K562 (cell line): ENCODE measurements at regions not wholly inside any gene's neighbourhood (a gene's known extent, or its start where the extent isn't known, plus 50 kb on each side); places are given as distances from the start of the nearest gene placed in this dataset.

ENCODE experiments used
- ATAC-seq: fragments of 200-7000 bp; cut with Tn5 transposase; 3 replicates; pipeline ENCODE4 v1.9.1; 2020; ENCODE audit warnings: moderate library complexity
- BruUV-seq: library from RNA; stranded (reverse); fragments of 400-500 nt; replicated peaks from 2 replicates; lab custom pipeline; 2021; lab: Mats Ljungman, UMichigan
- CTCF ChIA-PET: fragments of 300-600 bp; formaldehyde crosslinking; extraction: SDS; loops from one replicate; lab custom pipeline; 2021; ENCODE audit warnings: low intra/inter-chr PET ratio; lab: Yijun Ruan, JAX
- POLR2A ChIA-PET: fragments of 300-600, 350-650 bp; sonication (Branson Sonifier 250); formaldehyde crosslinking; extraction: SDS; loops from one replicate; lab custom pipeline; 2021; ENCODE audit warnings: antibody characterized with exemption, inconsistent platforms; lab: Yijun Ruan, JAX
- DNase-seq, 4 experiments: peaks; one replicate each; pipeline versions ENCODE4 v3.0.0 to v3.0.0-alpha.2; 2011 to 2018; ENCODE audit warnings: low spot score in 3 of 4, mixed read lengths in 3 of 4; ENCODE audit errors: extremely low read depth in 1 of 4
- FAIRE-seq: peaks from 2 replicates; lab custom pipeline; 2011; peaks lifted over from hg19 to GRCh38; lab: Jason Lieb, UNC
- H2AFZ ChIP-seq: 2 replicates; pipeline ENCODE4 v1.6.0; 2011; ENCODE audit warnings: low read depth, low read length, control low read depth, inconsistent platforms
- H3K27ac ChIP-seq: fragments of 200-600 bp; 3 replicates; pipeline ENCODE4 v1.8.0; 2011; ENCODE audit warnings: low read depth, mild to moderate bottlenecking, control low read depth, inconsistent platforms, low read length, moderate library complexity, mixed read lengths; ENCODE audit errors: extremely low read depth
- H3K27me3 ChIP-seq, 2 experiments: fragments of 300-600 bp in 1 of 2; 2 replicates in 1 of 2; 3 replicates in 1 of 2; pipeline versions ENCODE4 v1.6.0 to v1.8.0; 2011; ENCODE audit warnings: inconsistent platforms in 2 of 2, low read length in 2 of 2, mild to moderate bottlenecking in 1 of 2, mixed read lengths in 1 of 2, moderate library complexity in 1 of 2; ENCODE audit not compliant: control insufficient read depth in 2 of 2, insufficient read depth in 2 of 2
- H3K36me3 ChIP-seq: fragments of 300-600 bp; 3 replicates; pipeline ENCODE4 v1.8.0; 2011; ENCODE audit warnings: mild to moderate bottlenecking, low read length, inconsistent platforms; ENCODE audit not compliant: control insufficient read depth, insufficient read depth
- H3K4me1 ChIP-seq, 2 experiments: fragments of 200-600 bp in 1 of 2; replicated peaks in 1 of 2; 2 replicates in 1 of 2; 3 replicates in 1 of 2; pipeline versions ENCODE4 v1.5.1 to v1.8.0; 2011; ENCODE audit warnings: inconsistent platforms in 2 of 2, low read length in 2 of 2, mild to moderate bottlenecking in 1 of 2, mixed read lengths in 1 of 2, moderate library complexity in 1 of 2; ENCODE audit not compliant: control insufficient read depth in 2 of 2, insufficient read depth in 2 of 2
- H3K4me2 ChIP-seq: 2 replicates; pipeline ENCODE4 v1.6.1; 2011; ENCODE audit warnings: low read length, control low read depth, inconsistent platforms, mixed read lengths; ENCODE audit not compliant: insufficient read depth
- H3K4me3 ChIP-seq: fragments of 200-600 bp; sonication (generic), shearing (Covaris generic); 2 replicates; pipeline ENCODE4 v1.5.1; 2016; ENCODE audit warnings: control low read depth, inconsistent platforms
- H3K79me2 ChIP-seq: fragments of 200-600 bp; 3 replicates; pipeline ENCODE4 v1.8.0; 2011; ENCODE audit warnings: low read length, inconsistent platforms; ENCODE audit not compliant: control insufficient read depth, insufficient read depth
- H3K9ac ChIP-seq, 2 experiments: 2 replicates each; pipeline versions ENCODE4 v1.6.0 to v1.6.1; 2011; ENCODE audit warnings: low read depth in 2 of 2, low read length in 2 of 2, control low read depth in 1 of 2, inconsistent platforms in 1 of 2, mild to moderate bottlenecking in 1 of 2, mixed read lengths in 1 of 2; ENCODE audit not compliant: insufficient read depth in 1 of 2
- H3K9me1 ChIP-seq: one replicate; pipeline ENCODE4 v1.6.0; 2011; ENCODE audit warnings: inconsistent platforms, mild to moderate bottlenecking, low read length, moderate library complexity; ENCODE audit not compliant: control insufficient read depth, insufficient read depth
- H3K9me3 ChIP-seq: replicated peaks from 2 replicates; pipeline ENCODE4 v1.5.1; 2011; ENCODE audit warnings: low read depth, low read length, inconsistent platforms; ENCODE audit not compliant: control insufficient read depth, insufficient read depth
- H4K20me1 ChIP-seq: replicated peaks from 2 replicates; pipeline ENCODE4 v1.6.1; 2011; ENCODE audit warnings: low read length, inconsistent platforms, mixed read lengths; ENCODE audit not compliant: control insufficient read depth, insufficient read depth
- HIVEP1 ChIP-seq: fragments of 250-450 bp; sonication (Bioruptor Pico); IDR thresholded peaks from 2 replicates; pipeline ENCODE4 v1.4.0; 2020; ENCODE audit warnings: mild to moderate bottlenecking
- KHSRP ChIP-seq: fragments of 450-650 bp; IDR thresholded peaks from 2 replicates; pipeline ENCODE4 v1.6.1; 2017
- MTA3 ChIP-seq: fragments of 450-650 bp; formaldehyde crosslinking; IDR thresholded peaks from 2 replicates; pipeline ENCODE4 v1.6.1; 2017; ENCODE audit warnings: mild to moderate bottlenecking, borderline replicate concordance
- MYBL2 ChIP-seq, 2 experiments: fragments of 450-650 bp in 1 of 2; sonication (generic) in 1 of 2; formaldehyde crosslinking in 1 of 2; IDR thresholded peaks; 2 replicates each; pipeline versions ENCODE4 v1.6.1 to v1.8.1; 2017 to 2022; ENCODE audit warnings: borderline replicate concordance in 1 of 2, inconsistent platforms in 1 of 2, low read depth in 1 of 2, mild to moderate bottlenecking in 1 of 2, missing genetic modification reagents in 1 of 2, moderate library complexity in 1 of 2
- RERE ChIP-seq: sonication (generic); formaldehyde crosslinking; IDR thresholded peaks from 2 replicates; pipeline ENCODE4 v1.8.0; 2023; ENCODE audit warnings: missing genetic modification reagents, mild to moderate bottlenecking, borderline replicate concordance
- whole genome bisulfite sequencing: fragments of 100-300 bp; shearing (Covaris generic); methylation state at CpG from one replicate; pipeline ENCODE4 v1.1.6; 2016; ENCODE audit warnings: low coverage, mixed read lengths; ENCODE audit not compliant: insufficient coverage; ENCODE audit errors: missing lambda C conversion rate; 5-methylcytosine and 5-hydroxymethylcytosine counted together
- in situ Hi-C: fragments of 300-500 bp; cut with MboI; formaldehyde crosslinking; loops from 4 replicates; pipeline ENCODE4 v1.15.0; 2018; ENCODE audit warnings: inconsistent platforms, mixed read lengths
- intact Hi-C: fragments of 100-400 bp; cut with micrococcal nuclease; formaldehyde crosslinking; loops from 2 replicates; pipeline ENCODE4 v1.14.2; 2022

GRCh38 chr12:58787021-58787760 is 133.1 kb downstream of the LRIG3 start:
- Histone ChIP-seq H3K9me1 (no peaks in the 10 kb centered on the region), H3K27me3 (no peaks in the 10 kb centered on the region), H2AFZ (no peak overlapping the region), H3K9me3 (no peaks in the 10 kb centered on the region), H3K4me1 (no peaks in the 10 kb centered on the region), H4K20me1 (no peaks in the 10 kb centered on the region), H3K36me3 (no peaks in the 10 kb centered on the region), H3K4me3 (no peak overlapping the region), H3K4me2 (no peak overlapping the region), H3K9ac (no peak overlapping the region), H3K27ac (no peak overlapping the region), H3K79me2 (no peaks in the 10 kb centered on the region)
- WGBS = 6% methylated on average over 4 of the region's 4 CpGs
- ATAC-seq (no peak), FAIRE-seq (no peak), DNase-seq (no peak)
- no TSS peak for BruUV-seq
- ChIA-PET POLR2A (no interaction called here), CTCF (no interaction called here)
- TF ChIP-seq MTA3 (no peak), MYBL2 (IDR thresholded peaks at IDR 0.05; ENCODE audit: low read depth) (no peak), MYBL2 (CRISPR knock-in tag; IDR thresholded peaks at IDR 0.05; ENCODE audit: borderline replicate concordance) (no peak), HIVEP1 (CRISPR knock-in tag) (no peak), RERE (CRISPR knock-in tag) (no peak), KHSRP (no peak)
- in situ Hi-C loops = no loop called here
- intact Hi-C loops = no loop called here
